Limb (tissue), 2 donors: ENCODE measurements at regions not wholly inside any gene's neighbourhood (a gene's known extent, or its start where the extent isn't known, plus 50 kb on each side); places are given as distances from the start of the nearest gene placed in this dataset.
A peak's percentile ranks its signal among the peaks of the same experiment; 100 is the strongest.
"Not testable (repeated sequence)": the region's sequence is repeated elsewhere in the genome, so short reads cannot be mapped to it uniquely, and the experiment has no call there.

Experiments
- DNase-seq, 2 donors: peaks; one replicate each; pipeline ENCODE4 v3.0.0-alpha.2; 2016; ENCODE audit errors: extremely low spot score in 2 of 2

DNA sequence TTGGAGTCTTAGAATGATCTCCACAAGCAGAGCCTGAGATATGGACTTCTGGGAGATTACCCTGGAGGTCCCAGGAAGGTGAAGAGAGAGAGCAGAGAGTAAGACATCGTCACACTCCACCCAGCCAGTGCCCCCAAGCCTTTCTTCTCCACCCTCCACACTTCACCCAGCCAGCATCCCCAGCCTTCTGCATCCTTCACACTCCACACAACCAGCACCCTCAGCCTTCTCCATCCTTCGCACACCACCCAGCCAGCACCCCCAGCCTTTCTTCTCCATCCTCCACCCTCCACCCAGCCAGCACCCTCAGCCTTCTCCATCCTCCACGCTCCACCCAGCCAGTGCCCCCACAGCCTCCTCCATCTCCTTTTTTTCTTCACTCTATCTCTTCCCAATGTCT, 603.9 kb upstream of the B3GAT1 start:
- DNase-seq: no peak

DNA sequence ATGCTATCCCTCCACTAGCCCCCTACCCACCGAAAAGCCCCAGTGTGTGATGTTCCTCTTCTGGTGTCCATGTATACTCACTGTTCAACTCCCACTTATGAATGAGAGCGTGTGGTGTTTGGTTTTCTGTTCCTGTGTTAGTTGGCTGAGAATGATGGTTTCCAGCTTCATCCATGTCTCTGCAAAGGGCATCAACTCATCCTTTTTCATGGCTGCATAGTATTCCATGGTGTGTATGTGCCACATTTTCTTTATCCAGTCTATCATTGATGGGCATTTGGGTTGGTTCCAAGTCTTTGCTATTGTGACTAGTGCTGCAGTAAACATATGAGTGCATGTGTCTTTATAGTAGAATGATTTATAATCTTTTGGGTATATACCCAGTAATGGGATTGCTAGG, 599.3 kb upstream of the B3GAT1 start:
- not testable (repeated sequence) for DNase-seq

DNA sequence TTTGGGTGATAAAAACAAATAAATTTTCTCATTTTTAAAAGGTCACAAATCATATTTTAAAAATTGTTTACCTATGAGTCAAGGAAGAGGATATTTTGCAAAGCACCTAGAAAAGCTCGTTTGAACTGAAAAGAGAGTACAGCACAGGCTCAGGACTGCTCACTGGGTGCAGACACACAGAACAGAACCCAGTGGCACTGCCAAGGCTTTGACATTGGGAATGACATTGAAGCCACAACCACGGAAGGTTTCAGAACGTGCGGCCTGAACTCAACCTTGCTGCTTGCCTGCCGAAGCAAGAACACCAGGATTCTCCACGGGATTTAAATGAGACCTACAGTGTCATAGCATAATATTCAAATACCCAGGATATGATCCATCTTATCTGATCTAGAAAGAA, 597.1 kb upstream of the B3GAT1 start:
- DNase-seq: no peak

DNA sequence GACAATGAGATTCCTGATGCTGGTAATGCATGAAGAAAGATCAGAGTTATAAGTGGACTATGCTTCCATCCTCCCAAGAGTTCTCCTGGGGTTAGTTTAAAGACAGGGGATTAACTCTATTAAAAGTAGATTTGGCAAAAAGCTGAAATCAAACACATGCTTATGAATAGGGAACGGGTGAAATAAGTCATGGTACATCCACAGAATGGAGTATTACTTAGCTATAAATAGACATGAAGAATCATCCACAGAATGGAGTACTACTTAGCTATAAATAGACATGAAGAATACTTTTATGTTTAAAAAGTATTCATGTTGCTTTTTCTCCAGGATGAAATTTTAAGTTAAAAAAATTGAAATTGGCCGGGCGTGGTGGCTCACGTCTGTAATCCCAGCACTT, 596.4 kb upstream of the B3GAT1 start:
- DNase-seq: no peak

DNA sequence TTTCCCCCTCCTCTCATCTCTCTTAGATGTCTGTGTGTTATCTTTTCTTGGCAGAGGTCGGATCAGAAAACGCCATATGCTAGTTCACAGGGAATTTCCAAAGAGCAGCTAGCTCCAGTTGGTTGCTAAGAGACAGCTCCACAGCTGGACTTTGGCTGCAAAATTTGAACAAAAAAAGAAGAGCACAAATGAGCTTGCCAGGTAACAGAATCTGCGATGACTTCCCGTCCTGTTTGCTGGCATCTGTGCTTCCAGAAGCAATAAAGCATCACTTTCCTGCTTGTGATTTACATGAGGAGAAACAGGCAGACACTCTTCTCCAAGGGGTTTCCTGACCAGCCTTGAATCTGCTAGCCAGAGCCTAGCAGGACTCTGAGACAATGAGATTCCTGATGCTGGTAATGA, 596.0 kb upstream of the B3GAT1 start:
- peak in 1 of 2 donors; percentile 63 for DNase-seq

DNA sequence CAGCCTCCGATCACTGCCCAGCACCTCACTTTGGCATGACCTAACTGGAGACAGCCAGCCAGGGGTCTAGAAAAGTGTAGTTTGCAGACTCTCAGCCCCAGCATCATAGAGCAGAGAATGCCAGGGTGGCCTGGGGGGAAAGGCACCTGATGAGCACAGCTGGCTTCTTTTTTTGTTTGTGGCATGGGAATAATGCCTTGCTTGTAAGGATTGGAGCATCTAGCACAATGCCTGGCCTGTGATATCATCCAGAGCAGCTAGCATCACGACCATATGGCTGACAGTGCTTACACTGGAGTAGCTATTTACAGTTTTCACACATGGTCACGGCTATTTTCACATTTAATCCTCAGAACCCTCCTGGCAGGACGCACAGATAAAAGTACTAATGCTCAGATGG, 594.8 kb upstream of the B3GAT1 start:
- DNase-seq: no peak

DNA sequence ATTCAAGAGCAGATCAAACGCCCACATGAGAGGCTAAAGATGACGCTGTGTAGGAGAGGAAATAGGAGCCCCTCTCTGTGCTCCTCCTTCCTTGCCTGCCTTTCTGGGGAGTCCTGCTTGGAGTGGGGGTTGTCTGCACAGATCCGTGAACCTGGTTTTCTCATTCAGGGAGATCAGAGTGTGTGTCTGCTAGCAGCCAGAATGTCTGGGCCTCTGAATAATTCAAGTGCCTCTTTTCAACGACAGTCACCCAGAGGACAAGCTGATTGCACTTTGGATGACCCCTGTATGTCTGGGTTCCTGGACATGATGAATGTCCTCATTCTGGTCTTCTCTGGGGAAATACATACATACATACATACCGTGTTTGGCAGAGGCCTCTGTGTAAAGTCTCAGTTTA, 592.5 kb upstream of the B3GAT1 start:
- DNase-seq: peak in 1 of 2 donors; percentile 26

DNA sequence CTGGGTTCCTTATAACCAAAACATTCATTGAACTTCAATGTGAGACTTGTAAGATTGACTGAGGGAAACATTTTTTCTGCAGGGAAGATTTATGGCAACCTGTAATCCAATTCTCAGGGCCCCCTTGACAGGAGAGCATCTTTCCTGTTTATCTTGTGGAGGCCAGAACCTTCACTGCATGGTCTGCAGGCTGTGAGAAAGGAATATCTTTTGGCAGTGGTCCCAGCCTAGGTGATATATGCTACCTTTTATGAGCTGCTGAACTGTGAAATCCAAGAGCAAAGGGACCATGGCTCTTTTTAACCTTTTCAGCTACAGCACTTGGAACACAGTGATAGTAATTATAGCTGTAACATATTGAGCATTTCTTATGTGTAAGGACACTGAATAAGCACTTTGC, 590.2 kb upstream of the B3GAT1 start:
- no peak for DNase-seq

DNA sequence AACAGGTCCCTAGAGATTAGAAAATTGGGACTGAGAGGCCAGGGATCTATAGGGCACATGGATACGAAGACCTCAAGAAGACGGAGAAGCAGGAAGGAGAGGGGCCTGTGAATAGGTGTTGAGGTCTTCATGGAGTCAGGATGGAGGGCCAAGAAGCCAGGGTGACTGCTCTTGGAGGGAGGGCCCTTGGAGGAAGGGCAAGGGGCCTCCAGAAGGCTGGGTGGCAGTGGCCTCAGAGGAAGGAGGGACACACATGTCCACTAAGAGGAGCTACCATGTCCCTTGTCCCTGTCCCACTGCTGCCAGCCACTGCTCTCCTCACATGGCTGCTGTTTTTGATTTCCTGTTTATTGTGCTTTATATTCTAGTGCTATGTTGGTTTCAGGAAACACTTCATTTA, 589.5 kb upstream of the B3GAT1 start:
- DNase-seq: no peak

DNA sequence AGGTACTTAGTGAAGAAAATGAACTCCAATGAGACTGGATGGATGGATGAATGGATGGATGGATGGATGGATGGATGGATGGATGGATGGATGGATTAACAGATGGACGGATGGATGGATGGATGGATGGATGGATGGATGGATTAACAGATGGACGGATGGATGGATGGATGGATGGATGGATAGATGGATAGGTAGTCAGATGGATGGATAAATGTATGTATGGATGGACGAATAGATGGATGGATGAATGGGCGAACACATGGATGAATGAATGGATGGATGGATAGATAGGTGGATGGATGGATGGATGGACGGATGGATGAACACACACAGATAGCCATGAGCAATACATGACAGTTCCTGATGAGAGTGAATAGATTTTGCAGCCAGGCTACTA, 589.0 kb upstream of the B3GAT1 start:
- DNase-seq: not testable (repeated sequence)

DNA sequence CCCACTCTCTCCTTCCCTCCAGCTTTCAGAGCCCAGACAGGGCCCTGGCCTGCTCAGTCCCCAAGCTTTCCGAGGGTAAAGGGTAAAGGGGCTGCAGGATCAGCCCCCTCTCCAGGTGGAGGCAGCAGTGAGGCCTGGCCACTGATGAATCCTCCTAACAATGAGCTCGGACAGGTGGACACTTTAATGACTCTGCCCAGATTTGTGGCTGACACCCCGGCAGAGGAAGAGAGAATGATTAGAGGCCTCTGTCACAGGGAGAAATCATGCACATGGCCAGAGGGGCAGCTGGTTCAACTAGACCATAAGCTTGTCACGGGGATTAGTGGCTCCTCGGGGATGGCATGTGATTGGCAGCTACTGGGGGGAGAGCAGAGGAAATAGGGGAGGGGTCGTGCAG, 587.5 kb upstream of the B3GAT1 start:
- peak in 1 of 2 donors; percentile 42 for DNase-seq

DNA sequence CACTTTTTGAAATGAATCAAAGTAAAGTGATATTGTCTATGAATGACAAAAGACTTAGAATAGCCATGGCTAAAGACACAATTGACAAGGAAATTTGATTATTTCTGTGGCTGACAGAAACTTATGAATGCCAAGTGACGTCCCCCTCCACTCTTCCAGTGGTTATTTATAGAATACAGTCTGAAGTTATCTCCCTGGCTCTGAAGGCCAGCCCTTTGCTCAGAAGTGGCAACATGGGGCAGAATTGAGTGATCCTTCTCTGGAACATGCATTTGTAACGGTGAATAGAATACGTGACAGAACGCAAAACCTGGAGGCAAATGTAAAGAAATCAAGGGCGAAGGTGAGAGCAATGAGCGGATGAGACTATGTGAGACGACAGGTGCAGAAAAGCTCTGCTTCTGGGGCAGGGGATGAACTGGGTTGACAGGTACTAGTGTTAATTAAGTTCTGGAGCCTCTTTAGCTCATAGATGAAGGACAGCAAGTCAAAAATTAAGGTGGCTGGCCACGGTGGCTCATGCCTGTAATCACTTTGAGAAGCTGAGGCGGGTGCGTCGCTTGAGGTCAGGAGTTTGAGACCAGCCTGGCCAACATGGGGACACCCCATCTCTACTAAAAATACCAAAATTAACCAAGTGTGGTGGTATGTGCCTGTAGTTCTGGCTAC, 585.7 kb upstream of the B3GAT1 start:
- no peak for DNase-seq

DNA sequence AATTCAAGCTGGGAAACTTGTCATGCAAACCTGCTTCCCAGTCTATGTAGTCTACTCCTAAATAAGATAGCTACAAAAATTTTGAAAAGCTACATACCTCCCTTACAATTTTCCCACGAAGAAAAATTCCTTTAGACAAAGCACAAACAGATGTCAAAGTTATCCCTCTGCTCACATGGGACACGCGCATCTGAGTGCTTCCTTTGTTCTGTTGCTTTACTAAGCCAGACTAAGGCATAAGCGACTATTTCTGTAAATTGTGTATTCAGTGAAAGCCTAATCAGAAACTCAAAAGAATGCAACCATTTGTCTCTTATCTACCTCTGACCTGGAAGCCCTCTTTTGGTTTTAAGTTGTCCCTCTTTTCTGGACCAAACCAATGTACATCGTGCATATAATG, 583.7 kb upstream of the B3GAT1 start:
- DNase-seq: peak in 1 of 2 donors; percentile 30

DNA sequence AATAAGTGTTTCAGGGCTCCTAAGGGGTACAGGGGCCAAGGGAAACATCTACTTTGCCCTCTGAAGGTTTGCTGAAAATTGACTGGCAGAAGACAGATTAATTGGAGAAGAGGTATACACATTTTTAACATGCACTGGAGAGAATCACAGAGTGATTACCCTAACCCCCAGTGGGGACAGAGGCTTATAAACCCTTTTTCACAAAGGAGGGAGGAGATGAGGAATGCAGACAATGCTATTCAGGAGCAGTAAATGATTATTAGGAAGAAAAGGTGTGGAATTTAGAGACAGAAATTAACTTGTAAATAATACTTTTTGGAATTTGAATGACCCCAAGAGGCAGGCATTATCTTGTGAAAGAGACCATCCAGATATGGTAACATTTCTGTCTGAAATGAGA, 582.4 kb upstream of the B3GAT1 start:
- DNase-seq: no peak

DNA sequence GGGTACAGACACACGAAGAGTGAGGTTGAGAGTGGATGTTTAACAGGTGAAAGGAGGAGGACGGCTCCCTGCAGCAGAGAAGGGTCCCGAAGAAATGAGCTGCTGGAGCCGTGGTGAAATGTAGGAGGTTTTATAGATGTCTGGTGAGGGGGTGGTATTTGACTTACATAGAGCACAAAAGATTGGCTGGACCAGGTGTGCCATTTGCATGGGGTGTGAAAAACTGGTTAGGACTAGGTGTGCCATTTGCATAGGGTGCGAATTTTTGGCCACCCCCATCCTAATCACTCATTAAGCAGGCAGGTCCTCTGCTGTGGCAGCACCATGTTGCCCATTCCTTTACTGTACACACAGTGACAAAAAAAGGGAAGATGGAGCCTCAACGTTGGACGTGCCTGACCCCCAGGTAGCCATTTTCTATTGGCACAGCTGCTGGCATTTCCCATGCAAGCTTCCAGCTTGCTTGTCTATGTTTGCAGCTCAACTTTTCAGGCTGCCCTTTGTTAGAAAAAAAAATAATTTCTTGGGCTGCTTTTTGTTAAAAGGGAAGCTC, 581.7 kb upstream of the B3GAT1 start:
- DNase-seq: no peak

DNA sequence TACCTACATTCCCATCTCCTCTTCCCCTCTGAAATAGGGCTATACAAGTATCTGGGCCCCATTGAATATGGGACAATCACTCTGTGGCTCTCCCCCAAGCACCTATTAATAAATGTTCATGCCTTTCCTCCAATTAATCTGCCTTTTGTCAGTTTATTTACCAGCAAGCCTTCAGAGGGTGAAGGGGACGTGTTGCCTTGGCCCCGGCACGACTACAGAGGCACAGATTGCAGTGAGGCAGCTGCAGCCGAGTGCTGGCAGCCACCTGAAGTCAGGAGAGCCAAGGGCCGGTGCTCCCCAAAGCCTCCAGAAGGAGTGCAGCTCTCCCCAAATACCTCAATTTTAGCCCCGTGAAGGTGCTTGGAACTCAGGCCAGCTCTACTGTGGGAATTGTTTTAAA, 580.9 kb upstream of the B3GAT1 start:
- DNase-seq: no peak

DNA sequence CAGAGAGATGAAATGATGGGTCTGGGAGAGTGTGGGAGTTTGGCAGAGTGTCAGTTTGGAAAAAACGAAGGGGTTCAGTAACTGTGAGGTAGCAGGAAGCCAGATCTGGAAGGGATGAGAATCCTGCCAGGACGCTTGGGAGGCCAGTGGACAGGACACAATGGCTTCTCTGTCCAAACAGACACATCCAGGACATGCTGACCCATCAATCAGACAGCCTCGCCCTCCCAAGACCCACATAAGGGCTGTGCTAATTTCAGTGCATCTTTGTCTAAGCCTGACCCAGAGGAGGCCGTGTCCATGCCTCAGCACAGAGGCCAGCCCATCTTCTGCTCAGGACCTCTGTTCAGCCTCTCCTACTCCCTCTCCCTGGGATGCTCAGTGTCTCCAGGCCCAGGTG, 576.5 kb upstream of the B3GAT1 start:
- no peak for DNase-seq

DNA sequence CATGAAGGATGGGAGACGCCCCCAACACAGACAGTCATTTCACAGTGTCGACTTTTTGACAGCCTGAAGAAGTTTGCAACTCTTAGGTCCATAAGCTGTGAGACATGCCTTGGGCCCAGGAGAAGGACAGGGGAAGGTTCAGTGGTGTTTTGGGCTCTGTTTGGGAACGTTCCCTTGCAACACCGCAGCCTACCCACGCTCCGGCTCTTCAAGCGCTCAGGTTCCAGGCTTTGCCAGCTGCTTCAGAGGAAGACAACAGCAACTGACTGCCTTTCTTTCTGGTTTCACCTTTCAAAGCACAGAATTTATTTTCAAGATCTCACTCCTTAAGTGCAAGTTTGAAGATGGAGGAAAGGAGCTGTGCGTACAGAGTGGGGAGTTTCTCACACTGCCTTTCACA, 575.8 kb upstream of the B3GAT1 start:
- DNase-seq: no peak

DNA sequence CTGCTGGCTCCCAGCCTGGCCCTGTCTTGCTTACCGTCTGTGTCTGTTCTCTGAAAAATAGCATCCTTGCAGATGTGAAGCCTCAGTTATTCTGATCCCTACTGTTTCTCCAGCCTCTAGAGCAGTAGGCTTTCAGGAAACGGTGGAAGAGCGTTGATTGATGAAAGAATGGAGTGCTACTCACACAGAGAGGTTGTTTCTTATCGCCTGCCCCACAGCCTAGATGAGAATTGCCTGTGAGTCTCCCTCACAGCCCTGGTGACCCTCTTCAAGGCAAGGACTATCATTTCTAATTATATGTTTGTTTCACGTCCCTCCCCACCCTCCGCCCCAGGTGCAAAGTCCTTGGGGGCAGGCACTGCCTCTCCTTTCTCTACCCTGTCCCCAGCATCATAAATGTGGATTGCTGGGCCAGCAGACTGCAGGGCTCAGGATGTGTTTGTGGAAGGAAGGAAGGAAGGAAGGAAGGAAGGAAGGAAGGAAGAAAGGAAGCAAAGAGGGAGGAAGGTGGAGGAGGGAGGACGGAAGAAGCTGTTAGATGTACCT, 575.3 kb upstream of the B3GAT1 start:
- no peak for DNase-seq

DNA sequence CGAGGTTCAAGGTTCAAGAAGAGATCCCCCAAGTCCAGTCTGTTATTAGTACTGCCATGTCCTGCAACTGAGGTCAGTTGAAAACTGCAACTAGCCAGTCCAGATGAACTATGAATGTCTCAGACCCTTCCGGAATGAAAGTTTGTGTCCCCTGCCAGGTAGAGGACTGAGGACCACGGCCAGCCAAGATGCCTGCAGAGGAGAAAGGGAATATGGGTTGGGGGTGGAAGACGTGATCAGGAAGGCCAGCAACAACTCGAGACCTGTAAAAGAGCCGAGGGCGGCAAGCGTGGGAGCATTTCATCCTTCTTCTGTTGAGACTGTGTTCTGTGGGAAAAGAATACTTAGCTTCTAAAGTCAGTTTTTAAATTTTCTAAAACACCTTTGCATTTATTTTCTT, 572.4 kb upstream of the B3GAT1 start:
- no peak for DNase-seq

DNA sequence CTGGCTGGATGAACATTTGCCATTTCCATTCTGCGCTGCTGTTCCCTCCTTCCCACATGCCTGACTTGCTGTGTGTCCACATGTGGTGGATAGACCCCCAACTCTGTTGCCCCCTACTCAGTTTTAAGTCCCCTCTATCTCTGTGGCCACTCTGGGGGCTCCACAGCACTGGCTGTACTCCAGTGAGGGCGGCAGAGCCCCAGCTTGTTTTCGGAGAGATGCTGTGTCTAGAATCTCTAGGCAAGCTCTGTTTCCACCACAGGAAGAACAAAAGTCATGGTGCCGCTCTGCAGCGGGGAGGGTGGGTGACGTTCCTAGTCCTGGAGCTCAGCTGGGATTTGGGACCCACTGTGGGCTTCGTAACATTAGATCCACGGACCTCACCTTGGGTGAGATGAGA, 570.4 kb upstream of the B3GAT1 start:
- not testable (repeated sequence) for DNase-seq

DNA sequence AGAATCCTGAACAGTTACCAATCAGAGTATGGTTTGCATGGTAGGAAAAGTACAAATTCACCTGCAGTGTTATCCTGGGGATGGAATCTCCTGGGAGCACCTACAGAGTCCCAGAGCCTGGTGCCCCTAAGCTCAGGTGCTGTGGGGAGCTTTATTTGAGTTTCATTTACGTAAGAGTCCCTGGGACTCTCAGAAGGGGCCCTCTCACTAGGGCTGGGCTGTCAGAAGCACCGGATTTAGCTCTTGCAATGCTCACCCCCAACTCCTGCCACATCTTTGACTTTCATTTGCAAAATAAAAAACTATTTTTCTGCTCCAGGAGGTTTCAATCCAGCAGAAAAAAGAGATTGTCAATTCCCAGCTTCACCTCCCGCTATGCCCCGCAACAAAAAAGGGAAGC, 569.8 kb upstream of the B3GAT1 start:
- no peak for DNase-seq
